Stomach (tissue), 4 donors: ENCODE measurements at regions not wholly inside any gene's neighbourhood (a gene's known extent, or its start where the extent isn't known, plus 50 kb on each side); places are given as distances from the start of the nearest gene placed in this dataset.

ENCODE experiments used
- CTCF ChIP-seq, 7 experiments: fragments of 450-650 bp in 4 of 7; fragments of 200-600 bp in 3 of 7; sonication (generic) in 3 of 7; IDR thresholded peaks; one replicate each; pipeline ENCODE4 v1.5.1; 2016 to 2019; ENCODE audit warnings: antibody characterized with exemption in 7 of 7, control low read depth in 2 of 7, mild to moderate bottlenecking in 1 of 7
- EP300 ChIP-seq: sonication (generic); formaldehyde crosslinking; IDR thresholded peaks from one replicate; pipeline ENCODE4 v1.6.1; 2017; ENCODE audit warnings: antibody characterized with exemption
- POLR2A ChIP-seq, 4 donors: fragments of 450-650 bp; IDR thresholded peaks; one replicate each; pipeline ENCODE4 v1.6.1; 2016; ENCODE audit warnings: antibody characterized with exemption in 4 of 4, control low read depth in 2 of 4, mild to moderate bottlenecking in 1 of 4, moderate library complexity in 1 of 4
- POLR2AphosphoS5 ChIP-seq, 3 donors: sonication (generic); formaldehyde crosslinking; IDR thresholded peaks; one replicate each; pipeline ENCODE4 v1.6.1; 2016; ENCODE audit warnings: antibody characterized with exemption in 3 of 3

GRCh38 chr1:56285554-56286402, 293.6 kb downstream of the PLPP3 start:
- TF ChIP-seq POLR2AphosphoS5 (IDR thresholded peaks at IDR 0.05) (no peak), CTCF (IDR thresholded peaks at IDR 0.05) (no peak), POLR2A (IDR thresholded peaks at IDR 0.05) (no peak), EP300 (no peak)
